GM12878 (cell line): ENCODE measurements at regions not wholly inside any gene's neighbourhood (a gene's known extent, or its start where the extent isn't known, plus 50 kb on each side); places are given as distances from the start of the nearest gene placed in this dataset.

Source experiments
- ATAC-seq: fragments of 200-7000 bp; cut with Tn5 transposase; 3 replicates; pipeline ENCODE4 v1.9.1; 2020; ENCODE audit warnings: mild to moderate bottlenecking, moderate library complexity
- BruUV-seq: library from RNA; stranded (reverse); fragments of 400-500 nt; replicated peaks from 2 replicates; lab custom pipeline; 2021; lab: Mats Ljungman, UMichigan
- CTCF ChIA-PET: fragments of 300-600 bp; sonication (Branson Sonifier 250); formaldehyde crosslinking; extraction: SDS; loops from one replicate; lab custom pipeline; 2021; ENCODE audit warnings: inconsistent platforms; lab: Yijun Ruan, JAX
- POLR2A ChIA-PET: fragments of 350-600 bp; formaldehyde crosslinking; extraction: SDS; loops from one replicate; lab custom pipeline; 2021; ENCODE audit warnings: inconsistent platforms; lab: Charles Lee
- RAD21 ChIA-PET: fragments of 300-600 bp; sonication (Branson Sonifier 250); formaldehyde crosslinking; loops from one replicate; lab custom pipeline; 2023; ENCODE audit warnings: antibody characterized with exemption; ENCODE audit not compliant: unreplicated experiment; lab: Charles Lee
- SMC1A ChIA-PET: fragments of 300-600 bp; sonication (Branson Sonifier 250); formaldehyde crosslinking; loops from one replicate; lab custom pipeline; 2023; ENCODE audit not compliant: unreplicated experiment, uncharacterized antibody; lab: Charles Lee
- DNase-seq: peaks from one replicate; pipeline ENCODE4 v3.0.0-alpha.2; 2011; ENCODE audit warnings: low read depth, low spot score
- FAIRE-seq: peaks from 3 replicates; lab custom pipeline; 2011; peaks lifted over from hg19 to GRCh38; lab: Jason Lieb, UNC
- H2AFZ ChIP-seq: 2 replicates; pipeline ENCODE4 v1.6.0; 2011; ENCODE audit warnings: low read depth, low read length, control low read depth; ENCODE audit not compliant: control insufficient read depth
- H3K27ac ChIP-seq: 2 replicates; pipeline ENCODE4 v1.5.1; 2011; ENCODE audit warnings: control low read depth; ENCODE audit not compliant: control insufficient read depth, insufficient read depth
- H3K27me3 ChIP-seq, 2 experiments: replicated peaks in 1 of 2; 2 replicates each; pipeline versions ENCODE4 v1.6.0 to v1.6.1; 2011; ENCODE audit warnings: low read length in 1 of 2; ENCODE audit not compliant: control insufficient read depth in 2 of 2, insufficient read depth in 2 of 2
- H3K36me3 ChIP-seq, 2 experiments: 2 replicates each; pipeline ENCODE4 v1.5.1; 2011; ENCODE audit warnings: low read length in 1 of 2; ENCODE audit not compliant: control insufficient read depth in 2 of 2, insufficient read depth in 2 of 2
- H3K4me1 ChIP-seq: 2 replicates; pipeline ENCODE4 v1.6.1; 2011; ENCODE audit warnings: mild to moderate bottlenecking, low read length, moderate library complexity, mixed read lengths; ENCODE audit not compliant: control insufficient read depth, insufficient read depth
- H3K4me2 ChIP-seq: 2 replicates; pipeline ENCODE4 v1.6.0; 2011; ENCODE audit warnings: control low read depth; ENCODE audit not compliant: control insufficient read depth, insufficient read depth
- H3K4me3 ChIP-seq: fragments of 200-600 bp; sonication (generic); 2 replicates; pipeline ENCODE4 v1.5.1; 2016
- H3K79me2 ChIP-seq: 2 replicates; pipeline ENCODE4 v1.6.0; 2011; ENCODE audit warnings: low read length; ENCODE audit not compliant: control insufficient read depth, insufficient read depth
- H3K9ac ChIP-seq: 2 replicates; pipeline ENCODE4 v1.8.0; 2011; ENCODE audit warnings: low read length, control low read depth, mixed read lengths; ENCODE audit not compliant: control insufficient read depth, insufficient read depth
- H3K9me3 ChIP-seq: replicated peaks from 3 replicates; pipeline ENCODE4 v1.5.1; 2011; ENCODE audit warnings: mild to moderate bottlenecking, low read length; ENCODE audit not compliant: control insufficient read depth, insufficient read depth
- H4K20me1 ChIP-seq: 2 replicates; pipeline ENCODE4 v1.6.0; 2011; ENCODE audit not compliant: control insufficient read depth, insufficient read depth
- CBFB ChIP-seq: IDR thresholded peaks from 2 replicates; pipeline ENCODE4 v1.6.1; 2016; ENCODE audit warnings: antibody characterized with exemption, low read depth
- FOXM1 ChIP-seq: IDR thresholded peaks from 2 replicates; pipeline ENCODE4 v1.6.1; 2012; ENCODE audit warnings: low read depth, mild to moderate bottlenecking, inconsistent platforms, low read length, moderate library complexity
- GABPA ChIP-seq: IDR thresholded peaks from 2 replicates; pipeline ENCODE4 v1.6.1; 2014; ENCODE audit warnings: antibody characterized with exemption, low read depth, mild to moderate bottlenecking, inconsistent platforms
- HCFC1 ChIP-seq: fragments of 150-350 bp; IDR thresholded peaks from 2 replicates; pipeline ENCODE4 v1.6.1; 2014; ENCODE audit warnings: low read length
- HDAC6 ChIP-seq: fragments of 200-600 bp; sonication (generic); IDR thresholded peaks from one replicate; pipeline ENCODE4 v1.8.0; 2017; ENCODE audit warnings: antibody characterized with exemption; ENCODE audit not compliant: unreplicated experiment
- SREBF1 ChIP-seq: IDR thresholded peaks from 2 replicates; pipeline ENCODE4 v1.6.1; 2012; ENCODE audit warnings: mild to moderate bottlenecking, low read length
- STAT1 ChIP-seq: fragments of 450-650 bp; conservative IDR thresholded peaks from 2 replicates; pipeline ENCODE4 v1.6.1; 2014; ENCODE audit warnings: antibody characterized with exemption, mild to moderate bottlenecking
- in situ Hi-C: fragments of 300-500 bp; cut with MboI; formaldehyde crosslinking; loops from 9 replicates; pipeline ENCODE4 v1.14.3; 2018; ENCODE audit warnings: mixed read lengths
- intact Hi-C: fragments of 100-400 bp; cut with micrococcal nuclease; formaldehyde crosslinking; loops from one replicate; pipeline ENCODE4 v1.14.2; 2022; ENCODE audit not compliant: unreplicated experiment
- TF ChIP-seq, protein P1 (sequence below): fragments of 450-650 bp; conservative IDR thresholded peaks from 2 replicates; pipeline ENCODE4 v1.6.1; 2017; ENCODE audit warnings: mild to moderate bottlenecking, moderate library complexity
- TF ChIP-seq, protein P2 (sequence below): IDR thresholded peaks from 2 replicates; pipeline ENCODE4 v1.6.1; 2012; ENCODE audit warnings: mild to moderate bottlenecking, low read depth, low read length
- TF ChIP-seq, protein P3 (sequence below): fragments of 450-650 bp; IDR thresholded peaks from 2 replicates; pipeline ENCODE4 v1.6.1; 2017; ENCODE audit warnings: mild to moderate bottlenecking
- TF ChIP-seq, protein P4 (sequence below): fragments of 450-650 bp; formaldehyde crosslinking; IDR thresholded peaks from 2 replicates; pipeline ENCODE4 v1.4.0; 2020; ENCODE audit warnings: mild to moderate bottlenecking, moderate library complexity

DNA sequence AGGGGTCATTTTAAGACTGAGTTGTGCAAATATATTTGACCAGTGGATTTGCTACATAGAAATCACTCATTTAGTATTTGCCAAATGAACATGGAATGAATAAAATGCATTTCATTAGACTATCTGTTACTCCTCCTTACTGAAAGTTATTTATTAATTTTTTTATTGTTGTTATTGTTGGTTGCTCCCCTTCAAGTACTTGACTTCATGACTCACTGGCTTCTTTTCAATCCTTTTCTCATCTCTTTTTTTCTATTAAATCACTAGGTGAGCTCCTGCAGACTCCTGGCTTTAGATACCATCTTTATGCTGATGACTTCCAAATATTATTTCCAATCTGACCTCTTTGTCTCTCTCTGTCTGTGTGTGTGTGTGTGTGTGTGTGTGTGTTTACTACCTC is 192.2 kb upstream of the FAM83B start:
- no peak overlapping the region for H3K9ac ChIP-seq
- ChIA-PET SMC1A (interaction anchor here (0.6 to 1.4 kb wide), 2 partner anchors 10 to 651 kb away, joined by 3 read pairs; no protein-coding TSS in a partner anchor), RAD21 (no interaction called here), POLR2A (no interaction called here), CTCF (no interaction called here)
- H3K9me3 ChIP-seq: no peaks in the 10 kb centered on the region
- no peak overlapping the region for H2AFZ ChIP-seq
- H4K20me1 ChIP-seq: no peaks in the 10 kb centered on the region
- DNase-seq (no peak), FAIRE-seq (no peak), ATAC-seq (no peak)
- H3K79me2 ChIP-seq: no peaks in the 10 kb centered on the region
- no peaks in the 10 kb centered on the region for H3K27me3 ChIP-seq
- H3K4me1 ChIP-seq: no peaks in the 10 kb centered on the region
- no peak overlapping the region for H3K4me2 ChIP-seq
- H3K27ac ChIP-seq: no peak overlapping the region
- in situ Hi-C loops: no loop called here
- no peaks in the 10 kb centered on the region for H3K36me3 ChIP-seq
- BruUV-seq: no TSS peak
- no peak overlapping the region for H3K4me3 ChIP-seq
- intact Hi-C loops: no loop called here
- TF ChIP-seq FOXM1 (no peak), SREBF1 (no peak), HCFC1 (no peak), HDAC6 (no peak), GABPA (no peak), CBFB (no peak), STAT1 (no peak)
- TF ChIP-seq, protein P1, sequence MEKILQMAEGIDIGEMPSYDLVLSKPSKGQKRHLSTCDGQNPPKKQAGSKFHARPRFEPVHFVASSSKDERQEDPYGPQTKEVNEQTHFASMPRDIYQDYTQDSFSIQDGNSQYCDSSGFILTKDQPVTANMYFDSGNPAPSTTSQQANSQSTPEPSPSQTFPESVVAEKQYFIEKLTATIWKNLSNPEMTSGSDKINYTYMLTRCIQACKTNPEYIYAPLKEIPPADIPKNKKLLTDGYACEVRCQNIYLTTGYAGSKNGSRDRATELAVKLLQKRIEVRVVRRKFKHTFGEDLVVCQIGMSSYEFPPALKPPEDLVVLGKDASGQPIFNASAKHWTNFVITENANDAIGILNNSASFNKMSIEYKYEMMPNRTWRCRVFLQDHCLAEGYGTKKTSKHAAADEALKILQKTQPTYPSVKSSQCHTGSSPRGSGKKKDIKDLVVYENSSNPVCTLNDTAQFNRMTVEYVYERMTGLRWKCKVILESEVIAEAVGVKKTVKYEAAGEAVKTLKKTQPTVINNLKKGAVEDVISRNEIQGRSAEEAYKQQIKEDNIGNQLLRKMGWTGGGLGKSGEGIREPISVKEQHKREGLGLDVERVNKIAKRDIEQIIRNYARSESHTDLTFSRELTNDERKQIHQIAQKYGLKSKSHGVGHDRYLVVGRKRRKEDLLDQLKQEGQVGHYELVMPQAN: no peak
- TF ChIP-seq, protein P2, sequence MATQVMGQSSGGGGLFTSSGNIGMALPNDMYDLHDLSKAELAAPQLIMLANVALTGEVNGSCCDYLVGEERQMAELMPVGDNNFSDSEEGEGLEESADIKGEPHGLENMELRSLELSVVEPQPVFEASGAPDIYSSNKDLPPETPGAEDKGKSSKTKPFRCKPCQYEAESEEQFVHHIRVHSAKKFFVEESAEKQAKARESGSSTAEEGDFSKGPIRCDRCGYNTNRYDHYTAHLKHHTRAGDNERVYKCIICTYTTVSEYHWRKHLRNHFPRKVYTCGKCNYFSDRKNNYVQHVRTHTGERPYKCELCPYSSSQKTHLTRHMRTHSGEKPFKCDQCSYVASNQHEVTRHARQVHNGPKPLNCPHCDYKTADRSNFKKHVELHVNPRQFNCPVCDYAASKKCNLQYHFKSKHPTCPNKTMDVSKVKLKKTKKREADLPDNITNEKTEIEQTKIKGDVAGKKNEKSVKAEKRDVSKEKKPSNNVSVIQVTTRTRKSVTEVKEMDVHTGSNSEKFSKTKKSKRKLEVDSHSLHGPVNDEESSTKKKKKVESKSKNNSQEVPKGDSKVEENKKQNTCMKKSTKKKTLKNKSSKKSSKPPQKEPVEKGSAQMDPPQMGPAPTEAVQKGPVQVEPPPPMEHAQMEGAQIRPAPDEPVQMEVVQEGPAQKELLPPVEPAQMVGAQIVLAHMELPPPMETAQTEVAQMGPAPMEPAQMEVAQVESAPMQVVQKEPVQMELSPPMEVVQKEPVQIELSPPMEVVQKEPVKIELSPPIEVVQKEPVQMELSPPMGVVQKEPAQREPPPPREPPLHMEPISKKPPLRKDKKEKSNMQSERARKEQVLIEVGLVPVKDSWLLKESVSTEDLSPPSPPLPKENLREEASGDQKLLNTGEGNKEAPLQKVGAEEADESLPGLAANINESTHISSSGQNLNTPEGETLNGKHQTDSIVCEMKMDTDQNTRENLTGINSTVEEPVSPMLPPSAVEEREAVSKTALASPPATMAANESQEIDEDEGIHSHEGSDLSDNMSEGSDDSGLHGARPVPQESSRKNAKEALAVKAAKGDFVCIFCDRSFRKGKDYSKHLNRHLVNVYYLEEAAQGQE: no peak
- TF ChIP-seq, protein P3, sequence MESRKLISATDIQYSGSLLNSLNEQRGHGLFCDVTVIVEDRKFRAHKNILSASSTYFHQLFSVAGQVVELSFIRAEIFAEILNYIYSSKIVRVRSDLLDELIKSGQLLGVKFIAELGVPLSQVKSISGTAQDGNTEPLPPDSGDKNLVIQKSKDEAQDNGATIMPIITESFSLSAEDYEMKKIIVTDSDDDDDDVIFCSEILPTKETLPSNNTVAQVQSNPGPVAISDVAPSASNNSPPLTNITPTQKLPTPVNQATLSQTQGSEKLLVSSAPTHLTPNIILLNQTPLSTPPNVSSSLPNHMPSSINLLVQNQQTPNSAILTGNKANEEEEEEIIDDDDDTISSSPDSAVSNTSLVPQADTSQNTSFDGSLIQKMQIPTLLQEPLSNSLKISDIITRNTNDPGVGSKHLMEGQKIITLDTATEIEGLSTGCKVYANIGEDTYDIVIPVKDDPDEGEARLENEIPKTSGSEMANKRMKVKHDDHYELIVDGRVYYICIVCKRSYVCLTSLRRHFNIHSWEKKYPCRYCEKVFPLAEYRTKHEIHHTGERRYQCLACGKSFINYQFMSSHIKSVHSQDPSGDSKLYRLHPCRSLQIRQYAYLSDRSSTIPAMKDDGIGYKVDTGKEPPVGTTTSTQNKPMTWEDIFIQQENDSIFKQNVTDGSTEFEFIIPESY: no peak
- TF ChIP-seq, protein P4, sequence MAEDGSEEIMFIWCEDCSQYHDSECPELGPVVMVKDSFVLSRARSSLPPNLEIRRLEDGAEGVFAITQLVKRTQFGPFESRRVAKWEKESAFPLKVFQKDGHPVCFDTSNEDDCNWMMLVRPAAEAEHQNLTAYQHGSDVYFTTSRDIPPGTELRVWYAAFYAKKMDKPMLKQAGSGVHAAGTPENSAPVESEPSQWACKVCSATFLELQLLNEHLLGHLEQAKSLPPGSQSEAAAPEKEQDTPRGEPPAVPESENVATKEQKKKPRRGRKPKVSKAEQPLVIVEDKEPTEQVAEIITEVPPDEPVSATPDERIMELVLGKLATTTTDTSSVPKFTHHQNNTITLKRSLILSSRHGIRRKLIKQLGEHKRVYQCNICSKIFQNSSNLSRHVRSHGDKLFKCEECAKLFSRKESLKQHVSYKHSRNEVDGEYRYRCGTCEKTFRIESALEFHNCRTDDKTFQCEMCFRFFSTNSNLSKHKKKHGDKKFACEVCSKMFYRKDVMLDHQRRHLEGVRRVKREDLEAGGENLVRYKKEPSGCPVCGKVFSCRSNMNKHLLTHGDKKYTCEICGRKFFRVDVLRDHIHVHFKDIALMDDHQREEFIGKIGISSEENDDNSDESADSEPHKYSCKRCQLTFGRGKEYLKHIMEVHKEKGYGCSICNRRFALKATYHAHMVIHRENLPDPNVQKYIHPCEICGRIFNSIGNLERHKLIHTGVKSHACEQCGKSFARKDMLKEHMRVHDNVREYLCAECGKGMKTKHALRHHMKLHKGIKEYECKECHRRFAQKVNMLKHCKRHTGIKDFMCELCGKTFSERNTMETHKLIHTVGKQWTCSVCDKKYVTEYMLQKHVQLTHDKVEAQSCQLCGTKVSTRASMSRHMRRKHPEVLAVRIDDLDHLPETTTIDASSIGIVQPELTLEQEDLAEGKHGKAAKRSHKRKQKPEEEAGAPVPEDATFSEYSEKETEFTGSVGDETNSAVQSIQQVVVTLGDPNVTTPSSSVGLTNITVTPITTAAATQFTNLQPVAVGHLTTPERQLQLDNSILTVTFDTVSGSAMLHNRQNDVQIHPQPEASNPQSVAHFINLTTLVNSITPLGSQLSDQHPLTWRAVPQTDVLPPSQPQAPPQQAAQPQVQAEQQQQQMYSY (CRISPR knock-in tag): no peak
